ENCODE measurements at regions not wholly inside any gene's neighbourhood (a gene's known extent, or its start where the extent isn't known, plus 50 kb on each side); places are given as distances from the start of the nearest gene placed in this dataset.

DNA sequence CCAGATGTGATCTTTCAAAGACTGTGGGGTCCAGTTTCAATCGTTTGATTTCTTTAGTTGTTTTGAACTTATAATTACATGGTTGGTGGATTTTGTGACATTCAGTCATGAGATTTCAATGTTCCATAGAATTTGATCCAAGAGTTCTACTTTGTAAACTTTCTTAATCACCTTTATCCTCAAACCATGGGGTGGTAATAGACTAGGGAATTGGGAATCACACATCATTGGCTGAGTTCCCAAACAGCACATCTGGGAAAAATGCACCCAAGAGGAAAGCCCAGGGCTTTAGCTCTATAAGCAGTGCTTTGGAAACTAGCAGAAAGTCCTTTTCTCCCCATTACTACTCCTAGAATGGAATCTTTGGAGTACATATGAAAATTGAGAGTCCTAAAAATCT lies 177.6 kb downstream of the NNT start:
- H3K27ac ChIP-seq: no peak overlapping the region
- 48 to 60% methylated on average over 1 of the region's 1 CpG for WGBS, 2 donors
- H3K9me3 ChIP-seq: no peaks in the 10 kb centered on the region
- DNase-seq: no peak
- no peaks in the 10 kb centered on the region for H3K36me3 ChIP-seq (ENCODE audit: low read depth, missing control alignments)
- intact Hi-C loops (cut with DNase I; ENCODE audit: low total_unique reads): no loop called here
- H3K27me3 ChIP-seq: no peaks in the 10 kb centered on the region
- no peaks in the 10 kb centered on the region for H3K4me1 ChIP-seq
- no peak overlapping the region for H3K4me3 ChIP-seq
- TF ChIP-seq POLR2A (IDR thresholded peaks at IDR 0.05): no peak
- TF ChIP-seq, protein P1, sequence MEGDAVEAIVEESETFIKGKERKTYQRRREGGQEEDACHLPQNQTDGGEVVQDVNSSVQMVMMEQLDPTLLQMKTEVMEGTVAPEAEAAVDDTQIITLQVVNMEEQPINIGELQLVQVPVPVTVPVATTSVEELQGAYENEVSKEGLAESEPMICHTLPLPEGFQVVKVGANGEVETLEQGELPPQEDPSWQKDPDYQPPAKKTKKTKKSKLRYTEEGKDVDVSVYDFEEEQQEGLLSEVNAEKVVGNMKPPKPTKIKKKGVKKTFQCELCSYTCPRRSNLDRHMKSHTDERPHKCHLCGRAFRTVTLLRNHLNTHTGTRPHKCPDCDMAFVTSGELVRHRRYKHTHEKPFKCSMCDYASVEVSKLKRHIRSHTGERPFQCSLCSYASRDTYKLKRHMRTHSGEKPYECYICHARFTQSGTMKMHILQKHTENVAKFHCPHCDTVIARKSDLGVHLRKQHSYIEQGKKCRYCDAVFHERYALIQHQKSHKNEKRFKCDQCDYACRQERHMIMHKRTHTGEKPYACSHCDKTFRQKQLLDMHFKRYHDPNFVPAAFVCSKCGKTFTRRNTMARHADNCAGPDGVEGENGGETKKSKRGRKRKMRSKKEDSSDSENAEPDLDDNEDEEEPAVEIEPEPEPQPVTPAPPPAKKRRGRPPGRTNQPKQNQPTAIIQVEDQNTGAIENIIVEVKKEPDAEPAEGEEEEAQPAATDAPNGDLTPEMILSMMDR (IDR thresholded peaks at IDR 0.05): no peak

DNA sequence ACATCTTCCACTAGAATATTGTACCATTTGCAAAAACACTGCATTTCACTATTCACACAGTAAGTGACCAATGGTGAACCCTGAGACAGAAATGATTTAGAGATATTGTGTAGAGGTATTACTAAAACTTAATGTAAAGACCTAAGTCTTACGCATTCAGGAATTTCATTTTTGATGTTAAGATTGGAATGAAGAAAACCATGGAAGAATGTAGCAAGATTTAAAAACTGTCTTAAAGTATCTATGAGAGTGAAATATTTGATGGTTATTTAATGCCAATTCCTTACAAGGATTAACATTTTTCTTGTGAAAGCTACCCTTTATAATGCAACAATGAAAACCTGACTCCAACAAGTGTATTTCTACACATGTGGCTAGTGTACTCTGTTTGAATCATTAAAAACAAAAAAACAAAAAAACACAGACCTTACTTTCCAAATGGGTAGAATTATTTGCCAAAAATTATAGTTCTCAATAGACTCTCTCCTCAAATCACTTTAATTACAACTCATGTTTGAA lies 172.0 kb downstream of the NNT start:
- WGBS, 2 donors: 98 to 100% methylated on average over 1 of the region's 1 CpG
- no peaks in the 10 kb centered on the region for H3K4me1 ChIP-seq

DNA sequence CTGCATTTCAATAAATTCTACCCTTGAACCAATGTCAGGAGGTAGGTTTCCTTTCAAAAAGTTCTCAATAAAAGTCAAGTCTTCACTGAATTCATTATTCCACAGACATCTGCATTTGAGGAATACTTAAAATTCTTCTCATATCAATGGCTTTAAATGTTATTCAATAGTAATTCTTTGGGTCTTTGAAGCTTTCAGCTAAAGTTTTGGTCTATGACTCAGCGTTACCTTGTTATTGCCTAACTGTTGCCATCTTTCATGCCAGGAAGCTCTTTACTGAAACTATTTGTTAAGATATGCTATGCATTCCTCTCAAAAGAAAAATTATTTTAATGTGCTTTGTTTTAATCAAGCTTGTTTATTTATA lies 170.5 kb downstream of the NNT start:
- TF ChIP-seq POLR2A (IDR thresholded peaks at IDR 0.05): no peak
- intact Hi-C loops (cut with DNase I; ENCODE audit: low total_unique reads): no loop called here
- 63 to 71% methylated on average over 1 of the region's 1 CpG for WGBS, 2 donors

More for the DNA sequence above, 172.0 kb downstream of the NNT start:
- H3K9me3 ChIP-seq: no peaks in the 10 kb centered on the region
- TF ChIP-seq, protein P1 (IDR thresholded peaks at IDR 0.05): no peak
- no peak for TF ChIP-seq POLR2A (IDR thresholded peaks at IDR 0.05)
- no peaks in the 10 kb centered on the region for H3K36me3 ChIP-seq (ENCODE audit: low read depth, missing control alignments)
- intact Hi-C loops (cut with DNase I; ENCODE audit: low total_unique reads): no loop called here
- no peak for DNase-seq
- H3K4me3 ChIP-seq: no peak overlapping the region
- no peaks in the 10 kb centered on the region for H3K27me3 ChIP-seq
- H3K27ac ChIP-seq: no peak overlapping the region

DNA sequence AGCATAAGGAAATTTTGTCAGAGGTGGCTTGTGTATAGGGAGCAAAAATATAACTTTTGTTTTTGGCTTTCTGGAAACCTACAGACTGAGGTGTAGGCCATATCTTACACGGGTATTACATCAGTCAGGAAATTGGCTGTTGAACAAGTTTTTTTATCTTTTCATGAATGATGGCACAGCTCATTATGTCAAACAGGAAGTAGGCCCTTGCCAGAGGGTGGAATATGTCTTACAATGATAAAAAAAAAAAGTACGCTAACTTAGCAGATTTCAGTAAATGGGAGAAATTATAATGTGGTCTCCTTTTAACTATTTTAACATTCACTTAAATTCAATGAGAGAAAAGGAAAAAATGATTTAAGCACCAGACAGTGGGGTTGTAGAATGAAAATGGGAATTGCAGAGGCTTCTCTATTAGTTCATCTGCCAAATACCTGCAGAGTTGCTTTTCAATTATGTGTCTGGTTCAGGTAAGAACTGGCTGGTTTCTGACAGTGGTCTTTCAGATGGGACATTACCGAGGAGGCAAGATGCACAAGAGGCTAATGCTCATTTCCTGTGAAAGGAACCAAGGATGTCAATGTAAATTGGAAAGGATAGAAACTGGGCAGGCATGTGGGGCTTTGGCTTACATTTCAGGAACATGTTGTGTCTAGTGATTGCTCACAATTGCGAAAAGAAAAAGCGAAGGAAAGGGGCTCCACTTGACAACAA lies 169.9 kb downstream of the NNT start:
- no peak for DNase-seq
- 50 to 56% methylated on average over 5 of the region's 5 CpGs for WGBS, 2 donors
- no peaks in the 10 kb centered on the region for H3K36me3 ChIP-seq (ENCODE audit: low read depth, missing control alignments)
- H3K4me1 ChIP-seq: no peaks in the 10 kb centered on the region
- no peaks in the 10 kb centered on the region for H3K27me3 ChIP-seq
- intact Hi-C loops (cut with DNase I; ENCODE audit: low total_unique reads): no loop called here
- no peak for TF ChIP-seq POLR2A (IDR thresholded peaks at IDR 0.05)
- TF ChIP-seq, protein P1 (IDR thresholded peaks at IDR 0.05): no peak
- no peaks in the 10 kb centered on the region for H3K9me3 ChIP-seq
- H3K27ac ChIP-seq: no peak overlapping the region
- no peak overlapping the region for H3K4me3 ChIP-seq

More for the DNA sequence above, 170.5 kb downstream of the NNT start:
- Histone ChIP-seq H3K27ac (no peak overlapping the region), H3K36me3 (ENCODE audit: low read depth, missing control alignments) (no peaks in the 10 kb centered on the region), H3K27me3 (no peaks in the 10 kb centered on the region), H3K4me1 (no peaks in the 10 kb centered on the region), H3K4me3 (no peak overlapping the region), H3K9me3 (no peaks in the 10 kb centered on the region)
- DNase-seq: no peak

DNA sequence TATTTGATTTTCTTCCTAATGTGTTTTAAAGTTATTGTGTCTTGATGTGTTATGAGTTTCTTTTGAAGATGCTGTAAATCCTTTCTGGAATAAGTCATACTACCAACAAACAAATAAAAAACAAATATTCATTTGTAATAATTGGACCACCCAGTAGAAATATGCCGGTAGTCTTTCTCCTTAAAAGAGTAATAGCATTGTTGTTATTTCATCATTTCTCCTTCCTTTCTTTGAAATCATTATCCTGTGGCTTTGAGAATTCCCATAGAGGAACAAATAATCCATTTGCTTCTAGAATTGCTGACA lies 169.4 kb downstream of the NNT start:
- TF ChIP-seq POLR2A (IDR thresholded peaks at IDR 0.05): no peak
- no peak overlapping the region for H3K4me3 ChIP-seq
- no peak overlapping the region for H3K27ac ChIP-seq
- H3K36me3 ChIP-seq (ENCODE audit: low read depth, missing control alignments): no peaks in the 10 kb centered on the region
- intact Hi-C loops (cut with DNase I; ENCODE audit: low total_unique reads): no loop called here
- no peak for DNase-seq
- H3K4me1 ChIP-seq: no peaks in the 10 kb centered on the region
- H3K27me3 ChIP-seq: no peaks in the 10 kb centered on the region
- WGBS, 2 donors: 47 to 48% methylated on average over 1 of the region's 1 CpG
- no peaks in the 10 kb centered on the region for H3K9me3 ChIP-seq

DNA sequence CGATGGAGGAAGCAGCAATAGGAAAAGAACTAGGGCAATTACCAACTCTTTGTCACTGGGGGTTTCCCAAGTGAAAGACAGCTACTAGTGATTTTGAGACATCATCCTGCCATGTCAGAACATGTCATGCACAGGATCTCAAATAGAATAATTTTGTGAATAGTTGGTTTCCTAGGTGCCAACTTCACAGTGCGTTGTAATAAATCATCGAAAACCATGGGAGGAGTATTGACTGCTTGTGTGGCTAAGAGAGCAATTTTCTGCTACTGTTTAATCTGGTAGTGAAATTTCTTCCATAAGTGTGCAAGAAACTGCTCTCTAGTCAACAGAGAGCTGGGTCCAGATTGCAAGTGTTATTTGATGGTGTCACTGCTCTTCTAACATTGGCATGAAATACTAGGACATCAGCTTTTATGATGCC lies 168.6 kb downstream of the NNT start:
- intact Hi-C loops (cut with DNase I; ENCODE audit: low total_unique reads): no loop called here
- no peak for TF ChIP-seq POLR2A (IDR thresholded peaks at IDR 0.05)
- TF ChIP-seq, protein P1 (IDR thresholded peaks at IDR 0.05): no peak
- Histone ChIP-seq H3K27me3 (no peaks in the 10 kb centered on the region), H3K4me1 (no peaks in the 10 kb centered on the region), H3K27ac (no peak overlapping the region), H3K9me3 (no peaks in the 10 kb centered on the region), H3K36me3 (ENCODE audit: low read depth, missing control alignments) (no peaks in the 10 kb centered on the region), H3K4me3 (no peak overlapping the region)
- no peak for DNase-seq
- WGBS, 2 donors: 88% methylated on average over 3 of the region's 3 CpGs

All from testis (tissue), 2 donors.